Liver (tissue), 3 donors: ENCODE measurements at regions not wholly inside any gene's neighbourhood (a gene's known extent, or its start where the extent isn't known, plus 50 kb on each side); places are given as distances from the start of the nearest gene placed in this dataset.

Source experiments
- FOXA1 ChIP-seq: IDR thresholded peaks from 2 replicates; pipeline ENCODE4 v1.6.1; 2016; ENCODE audit warnings: antibody characterized with exemption
- HNF4A ChIP-seq, 2 donors: conservative IDR thresholded peaks; 2 replicates each; pipeline ENCODE4 v1.6.1; 2016; ENCODE audit warnings: antibody characterized with exemption in 2 of 2, mild to moderate bottlenecking in 2 of 2
- JUND ChIP-seq, 2 donors: IDR thresholded peaks; 2 replicates each; pipeline ENCODE4 v1.6.1; 2016; ENCODE audit warnings: antibody characterized with exemption in 2 of 2
- RAD21 ChIP-seq, 2 donors: IDR thresholded peaks; 2 replicates each; pipeline ENCODE4 v1.6.1; 2016; ENCODE audit warnings: antibody characterized with exemption in 2 of 2, mild to moderate bottlenecking in 2 of 2
- SP1 ChIP-seq: IDR thresholded peaks from 2 replicates; pipeline ENCODE4 v1.6.1; 2018; ENCODE audit warnings: antibody characterized with exemption, mild to moderate bottlenecking
- TAF1 ChIP-seq: conservative IDR thresholded peaks from 2 replicates; pipeline ENCODE4 v1.6.1; 2016; ENCODE audit warnings: antibody characterized with exemption, mild to moderate bottlenecking
- YY1 ChIP-seq: IDR thresholded peaks from 2 replicates; pipeline ENCODE4 v1.6.1; 2016; ENCODE audit warnings: antibody characterized with exemption, mild to moderate bottlenecking
- TF ChIP-seq, protein P1 (sequence below): IDR thresholded peaks from 2 replicates; pipeline ENCODE4 v1.6.1; 2016; ENCODE audit warnings: antibody characterized with exemption, mild to moderate bottlenecking
- TF ChIP-seq, protein P2 (sequence below): fragments of 150-350 bp; IDR thresholded peaks from 2 replicates; pipeline ENCODE4 v1.5.1; 2017; ENCODE audit warnings: improper control_type of control experiment, low read depth, low read length; ENCODE audit not compliant: missing input control
- TF ChIP-seq, protein P3 (sequence below): IDR thresholded peaks from 2 replicates; pipeline ENCODE4 v1.6.1; 2016; ENCODE audit warnings: antibody characterized with exemption
- donor health status: healthy.
- donor health status: healthy.

DNA sequence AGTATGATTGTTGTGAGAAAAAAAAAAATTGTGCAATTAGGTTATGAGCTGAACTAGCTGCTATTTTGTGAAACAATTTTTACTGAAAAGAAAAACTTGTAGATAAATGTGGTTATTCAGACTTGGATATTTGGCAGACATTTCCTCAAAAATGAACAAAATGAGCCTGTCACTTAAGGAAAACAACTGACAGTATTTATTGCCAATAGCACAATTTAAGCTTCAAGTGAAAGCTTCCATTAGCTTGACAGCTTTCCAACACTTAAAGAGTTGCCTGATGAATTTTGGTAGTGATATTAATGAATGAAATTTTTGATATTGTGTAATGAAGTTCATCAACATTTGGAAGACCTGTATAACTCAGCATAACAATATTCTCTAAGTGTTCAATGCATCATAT lies 116.1 kb upstream of the RGS1 start:
- TF ChIP-seq, protein P1, sequence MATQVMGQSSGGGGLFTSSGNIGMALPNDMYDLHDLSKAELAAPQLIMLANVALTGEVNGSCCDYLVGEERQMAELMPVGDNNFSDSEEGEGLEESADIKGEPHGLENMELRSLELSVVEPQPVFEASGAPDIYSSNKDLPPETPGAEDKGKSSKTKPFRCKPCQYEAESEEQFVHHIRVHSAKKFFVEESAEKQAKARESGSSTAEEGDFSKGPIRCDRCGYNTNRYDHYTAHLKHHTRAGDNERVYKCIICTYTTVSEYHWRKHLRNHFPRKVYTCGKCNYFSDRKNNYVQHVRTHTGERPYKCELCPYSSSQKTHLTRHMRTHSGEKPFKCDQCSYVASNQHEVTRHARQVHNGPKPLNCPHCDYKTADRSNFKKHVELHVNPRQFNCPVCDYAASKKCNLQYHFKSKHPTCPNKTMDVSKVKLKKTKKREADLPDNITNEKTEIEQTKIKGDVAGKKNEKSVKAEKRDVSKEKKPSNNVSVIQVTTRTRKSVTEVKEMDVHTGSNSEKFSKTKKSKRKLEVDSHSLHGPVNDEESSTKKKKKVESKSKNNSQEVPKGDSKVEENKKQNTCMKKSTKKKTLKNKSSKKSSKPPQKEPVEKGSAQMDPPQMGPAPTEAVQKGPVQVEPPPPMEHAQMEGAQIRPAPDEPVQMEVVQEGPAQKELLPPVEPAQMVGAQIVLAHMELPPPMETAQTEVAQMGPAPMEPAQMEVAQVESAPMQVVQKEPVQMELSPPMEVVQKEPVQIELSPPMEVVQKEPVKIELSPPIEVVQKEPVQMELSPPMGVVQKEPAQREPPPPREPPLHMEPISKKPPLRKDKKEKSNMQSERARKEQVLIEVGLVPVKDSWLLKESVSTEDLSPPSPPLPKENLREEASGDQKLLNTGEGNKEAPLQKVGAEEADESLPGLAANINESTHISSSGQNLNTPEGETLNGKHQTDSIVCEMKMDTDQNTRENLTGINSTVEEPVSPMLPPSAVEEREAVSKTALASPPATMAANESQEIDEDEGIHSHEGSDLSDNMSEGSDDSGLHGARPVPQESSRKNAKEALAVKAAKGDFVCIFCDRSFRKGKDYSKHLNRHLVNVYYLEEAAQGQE = no peak
- no peak for TF ChIP-seq TAF1
- TF ChIP-seq, protein P2, sequence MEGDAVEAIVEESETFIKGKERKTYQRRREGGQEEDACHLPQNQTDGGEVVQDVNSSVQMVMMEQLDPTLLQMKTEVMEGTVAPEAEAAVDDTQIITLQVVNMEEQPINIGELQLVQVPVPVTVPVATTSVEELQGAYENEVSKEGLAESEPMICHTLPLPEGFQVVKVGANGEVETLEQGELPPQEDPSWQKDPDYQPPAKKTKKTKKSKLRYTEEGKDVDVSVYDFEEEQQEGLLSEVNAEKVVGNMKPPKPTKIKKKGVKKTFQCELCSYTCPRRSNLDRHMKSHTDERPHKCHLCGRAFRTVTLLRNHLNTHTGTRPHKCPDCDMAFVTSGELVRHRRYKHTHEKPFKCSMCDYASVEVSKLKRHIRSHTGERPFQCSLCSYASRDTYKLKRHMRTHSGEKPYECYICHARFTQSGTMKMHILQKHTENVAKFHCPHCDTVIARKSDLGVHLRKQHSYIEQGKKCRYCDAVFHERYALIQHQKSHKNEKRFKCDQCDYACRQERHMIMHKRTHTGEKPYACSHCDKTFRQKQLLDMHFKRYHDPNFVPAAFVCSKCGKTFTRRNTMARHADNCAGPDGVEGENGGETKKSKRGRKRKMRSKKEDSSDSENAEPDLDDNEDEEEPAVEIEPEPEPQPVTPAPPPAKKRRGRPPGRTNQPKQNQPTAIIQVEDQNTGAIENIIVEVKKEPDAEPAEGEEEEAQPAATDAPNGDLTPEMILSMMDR = no peak
- no peak for TF ChIP-seq HNF4A (conservative IDR thresholded peaks at IDR 0.05)
- no peak for TF ChIP-seq SP1
- no peak for TF ChIP-seq YY1
- no peak for TF ChIP-seq FOXA1
- TF ChIP-seq, protein P3, sequence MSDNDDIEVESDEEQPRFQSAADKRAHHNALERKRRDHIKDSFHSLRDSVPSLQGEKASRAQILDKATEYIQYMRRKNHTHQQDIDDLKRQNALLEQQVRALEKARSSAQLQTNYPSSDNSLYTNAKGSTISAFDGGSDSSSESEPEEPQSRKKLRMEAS = no peak
- no peak for TF ChIP-seq JUND (IDR thresholded peaks at IDR 0.05)
- no peak for TF ChIP-seq RAD21 (IDR thresholded peaks at IDR 0.05)
